ENCODE measurements at regions not wholly inside any gene's neighbourhood (a gene's known extent, or its start where the extent isn't known, plus 50 kb on each side); places are given as distances from the start of the nearest gene placed in this dataset.
"Not testable (repeated sequence)": the region's sequence is repeated elsewhere in the genome, so short reads cannot be mapped to it uniquely, and the experiment has no call there.

DNA sequence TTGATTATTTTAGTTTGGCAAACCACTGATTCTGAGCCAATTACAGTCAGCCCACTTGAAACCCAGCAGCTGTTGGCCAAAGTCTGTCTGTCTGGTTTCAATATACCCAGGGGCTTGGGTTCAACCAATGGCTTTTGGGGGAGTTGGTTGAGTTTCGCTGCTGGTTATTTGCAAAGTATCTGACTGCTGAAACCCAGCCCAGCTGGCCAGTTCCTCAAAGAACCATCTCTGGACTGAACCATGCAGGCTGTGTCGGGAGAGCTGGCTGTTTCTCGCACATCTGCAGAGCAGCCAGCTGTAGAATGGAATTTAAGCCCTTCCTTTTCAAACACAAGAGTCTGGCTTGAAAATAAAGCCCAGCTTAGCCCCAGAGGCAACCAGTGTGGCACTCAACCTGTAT lies 66.0 kb upstream of the PAX7 start:
- no peak for DNase-seq

DNA sequence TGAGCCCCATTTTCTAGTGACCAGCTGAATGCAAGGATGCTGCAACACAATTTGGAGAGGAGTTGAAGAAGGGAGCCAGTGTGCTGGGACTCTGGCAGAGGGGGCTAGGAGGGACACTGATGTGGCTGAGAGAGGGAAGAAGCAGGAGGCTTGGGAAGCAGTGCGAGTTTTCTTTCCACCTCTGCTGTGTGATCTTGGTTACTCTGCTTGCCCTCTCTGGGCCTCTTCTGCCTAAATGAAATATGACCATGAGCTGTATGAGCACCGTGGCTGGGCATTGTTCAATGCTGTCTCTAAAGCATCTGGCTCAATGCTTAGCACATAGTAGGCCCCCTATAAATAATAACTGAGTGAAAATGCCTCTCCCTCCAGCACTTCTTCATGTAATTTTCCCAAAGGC lies 65.3 kb upstream of the PAX7 start:
- DNase-seq: no peak

DNA sequence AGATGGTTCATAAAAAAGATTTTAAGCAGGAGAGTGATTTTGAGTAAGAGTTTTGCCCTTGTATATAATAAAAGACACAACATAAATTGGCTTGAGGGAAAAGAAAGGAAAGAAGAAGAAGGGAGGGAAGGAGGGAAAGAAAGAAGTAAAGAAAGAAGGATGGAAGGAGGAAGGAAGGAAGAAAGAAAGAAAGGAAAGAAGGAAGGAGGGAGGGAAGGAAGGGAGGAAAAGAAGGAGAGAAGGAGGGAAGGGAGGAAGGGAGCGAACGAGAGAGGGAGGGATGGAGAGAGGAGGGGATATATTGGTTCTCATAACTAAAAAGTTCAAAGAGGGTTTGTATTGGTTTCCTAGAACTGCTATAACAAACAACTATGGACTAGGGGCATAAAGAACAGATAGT lies 62.2 kb upstream of the PAX7 start:
- DNase-seq: no peak

DNA sequence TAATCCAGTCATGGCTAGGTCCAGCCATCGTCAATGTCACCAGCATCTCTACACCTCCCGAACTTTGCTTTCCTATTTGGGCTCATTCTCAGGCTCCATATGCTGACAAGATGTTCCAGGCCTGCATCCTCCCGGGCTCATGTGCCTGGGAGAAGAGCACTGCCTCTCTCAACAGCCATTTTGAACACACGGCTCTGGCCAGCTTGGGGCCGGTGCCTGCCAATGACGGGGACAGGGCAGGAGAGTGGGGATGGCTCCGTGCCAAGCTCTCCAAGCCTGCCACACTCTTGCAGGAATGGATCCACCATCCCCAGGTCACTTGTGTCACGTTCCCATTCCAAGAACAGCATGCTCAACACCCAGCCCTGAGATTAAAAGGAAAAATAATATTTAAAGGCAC lies 61.4 kb upstream of the PAX7 start:
- no peak for DNase-seq

DNA sequence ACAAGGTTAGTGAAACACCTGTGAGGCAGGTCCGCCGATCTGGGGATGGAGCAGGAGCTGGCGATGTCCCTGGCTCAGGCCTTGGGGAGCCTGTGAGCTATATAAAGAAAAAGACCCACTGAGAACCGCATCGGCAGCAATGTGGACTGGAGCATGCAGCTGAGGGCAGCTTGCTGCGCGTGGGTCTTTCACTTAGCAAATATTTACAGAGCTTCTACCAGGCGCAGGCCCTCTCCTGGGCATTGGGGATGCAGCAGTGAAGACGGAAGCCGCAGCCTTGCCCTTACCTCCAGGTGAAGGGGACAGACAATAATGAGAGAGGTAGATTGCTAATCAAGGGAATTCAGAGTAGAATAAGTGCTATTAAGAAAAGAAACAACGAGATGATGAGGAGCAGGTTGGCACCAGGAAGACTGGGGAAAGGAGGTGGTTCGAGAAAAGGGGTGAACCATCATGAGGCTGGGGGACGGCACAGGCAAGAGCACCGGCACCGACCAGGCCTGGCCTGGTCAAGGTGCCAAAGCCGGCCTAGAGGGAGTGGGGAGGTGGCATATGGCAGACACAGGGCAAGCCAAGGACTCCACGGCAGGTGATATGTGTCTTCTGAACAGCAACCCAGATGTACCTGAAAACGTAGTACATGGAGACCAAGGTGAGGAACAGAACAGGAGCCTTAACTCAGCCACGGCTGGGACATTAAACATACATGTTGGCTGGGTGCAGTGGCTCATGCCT lies 60.7 kb upstream of the PAX7 start:
- DNase-seq: no peak

DNA sequence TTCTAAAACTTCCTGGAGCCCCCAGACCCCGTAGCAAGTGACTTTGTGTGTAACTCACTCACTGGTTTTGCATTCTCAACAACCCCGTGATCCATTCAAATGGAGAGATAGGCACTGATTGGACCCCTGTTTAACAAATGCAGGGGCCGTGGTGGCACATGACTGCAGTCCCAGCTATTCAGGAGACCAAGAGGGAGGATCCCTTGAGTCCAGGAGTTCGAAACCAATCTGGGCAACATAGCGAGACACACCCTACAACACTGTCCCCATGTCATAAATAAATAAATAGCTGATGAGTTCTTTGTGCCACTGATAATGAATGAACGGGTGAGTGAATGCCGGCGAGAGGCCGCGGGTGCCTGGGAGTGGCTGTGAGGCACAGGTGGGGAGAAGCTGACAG lies 59.4 kb upstream of the PAX7 start:
- DNase-seq: no peak

DNA sequence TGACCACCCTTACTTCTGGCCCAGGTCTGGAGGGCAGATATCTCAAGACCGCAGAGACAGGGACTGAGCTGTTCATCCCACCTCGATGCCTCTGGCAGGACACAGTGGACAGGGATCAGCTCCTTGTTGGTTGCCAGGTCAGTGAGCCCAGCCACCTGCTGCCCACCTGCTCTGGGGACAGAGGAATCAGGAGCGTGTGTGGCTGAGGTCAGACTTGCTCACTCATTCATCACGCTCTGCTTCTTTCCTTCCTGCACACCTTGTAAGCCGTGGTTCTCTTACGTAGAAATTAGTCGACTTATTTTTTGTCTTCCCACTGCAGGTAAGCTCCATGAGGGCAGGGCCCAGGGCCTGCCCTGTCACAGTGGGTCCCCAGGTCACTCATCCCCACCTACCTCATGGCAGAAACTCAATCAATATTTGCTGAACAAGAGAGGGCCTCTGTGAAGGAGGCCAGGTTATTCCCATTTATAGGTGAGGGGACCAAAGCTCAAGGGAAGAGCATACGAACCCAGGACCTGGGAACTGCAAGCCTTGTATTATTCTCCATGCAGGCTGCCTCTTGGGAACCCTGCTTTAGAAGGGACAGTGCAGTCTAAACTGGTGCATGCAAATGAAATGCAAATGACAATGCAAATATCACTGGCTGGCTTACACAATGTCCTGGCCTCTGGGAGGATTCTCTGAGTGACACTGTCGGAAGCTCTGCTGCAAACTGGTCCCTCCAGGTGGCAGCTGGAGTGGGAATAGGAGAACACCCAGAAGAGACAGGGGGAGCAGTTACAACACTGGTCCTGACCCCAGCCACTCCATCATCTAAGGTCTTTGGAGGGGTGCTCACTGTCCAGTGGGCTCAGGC lies 58.4 kb upstream of the PAX7 start:
- no peak for DNase-seq

DNA sequence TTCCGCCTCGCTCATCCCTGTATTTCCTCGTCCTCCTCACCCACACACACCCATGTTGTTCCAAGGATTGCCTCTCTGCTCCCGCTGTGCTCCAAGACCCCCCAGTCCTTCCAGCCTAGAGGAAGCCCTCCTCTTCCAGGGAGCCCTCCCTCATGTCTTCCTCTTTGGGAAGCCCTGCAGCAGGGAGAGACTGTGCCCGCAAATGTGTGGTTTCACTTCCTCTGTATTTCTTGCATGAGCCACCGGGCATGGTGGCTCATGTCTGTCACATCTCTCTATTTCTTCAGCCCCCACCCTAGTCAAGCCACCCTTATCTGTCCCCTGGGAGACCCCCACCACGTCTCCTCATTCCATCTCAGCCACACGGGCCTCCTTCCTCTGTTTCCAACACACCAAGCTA lies 57.5 kb upstream of the PAX7 start:
- no peak for DNase-seq

DNA sequence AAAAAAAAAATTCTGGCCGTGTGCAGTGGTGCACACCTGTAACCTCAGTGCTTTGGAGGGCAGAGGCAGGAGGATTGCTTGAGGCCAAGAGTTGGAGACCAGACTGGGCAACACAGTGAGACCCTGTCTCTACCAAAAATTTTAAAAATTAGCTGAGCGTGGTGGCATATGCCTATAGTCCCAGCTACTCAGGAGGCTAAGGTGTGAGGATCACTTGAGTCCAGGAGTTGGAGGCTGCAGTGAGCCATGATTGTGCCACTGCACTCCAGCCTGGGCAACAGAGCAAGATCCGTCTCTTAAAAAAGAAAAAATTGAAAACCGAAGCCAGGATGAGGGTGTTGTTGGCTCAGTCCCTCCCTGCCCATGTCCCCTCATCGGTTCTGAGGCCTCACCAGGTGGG lies 55.9 kb upstream of the PAX7 start:
- no peak for DNase-seq

DNA sequence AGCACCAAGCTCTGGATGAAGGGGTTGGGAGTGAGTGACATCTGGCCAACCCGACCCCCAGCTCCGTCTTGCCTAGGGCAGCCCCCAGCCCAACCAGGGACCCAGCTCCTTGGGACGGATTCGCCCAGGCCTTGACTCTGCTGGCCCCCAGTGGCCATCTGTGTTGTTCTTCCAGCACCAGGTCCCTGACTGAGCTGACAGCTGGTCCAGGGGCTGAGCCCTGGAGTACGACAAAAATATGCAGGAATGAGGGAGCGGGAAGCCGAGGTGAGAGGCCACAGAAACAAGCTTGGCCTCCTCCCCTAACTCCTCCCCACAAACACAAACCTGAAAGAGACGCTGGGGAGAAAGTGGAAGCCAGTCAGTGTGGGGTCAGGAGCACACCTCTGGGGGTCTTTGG lies 55.0 kb upstream of the PAX7 start:
- DNase-seq: peak; percentile 23 to 71

DNA sequence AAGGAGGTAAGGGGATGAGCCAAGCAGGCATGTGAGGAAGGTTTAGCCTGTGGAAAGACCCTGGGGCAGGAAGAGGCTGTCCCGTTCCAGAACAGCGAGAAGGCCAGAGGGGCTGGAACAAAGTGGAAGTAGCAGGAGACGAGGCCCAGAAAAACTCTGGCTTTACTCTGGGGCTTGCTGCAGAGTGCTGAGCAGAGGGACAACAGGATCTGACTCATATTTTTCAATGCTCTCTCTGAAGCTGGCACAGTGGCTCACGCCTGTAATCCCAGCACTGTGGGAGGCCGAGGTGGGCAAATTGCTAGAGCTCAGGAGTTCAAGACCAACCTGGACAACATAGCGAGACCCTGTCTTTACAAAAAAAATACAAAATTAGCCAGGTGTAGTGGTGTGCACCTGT lies 52.4 kb upstream of the PAX7 start:
- DNase-seq: no peak

DNA sequence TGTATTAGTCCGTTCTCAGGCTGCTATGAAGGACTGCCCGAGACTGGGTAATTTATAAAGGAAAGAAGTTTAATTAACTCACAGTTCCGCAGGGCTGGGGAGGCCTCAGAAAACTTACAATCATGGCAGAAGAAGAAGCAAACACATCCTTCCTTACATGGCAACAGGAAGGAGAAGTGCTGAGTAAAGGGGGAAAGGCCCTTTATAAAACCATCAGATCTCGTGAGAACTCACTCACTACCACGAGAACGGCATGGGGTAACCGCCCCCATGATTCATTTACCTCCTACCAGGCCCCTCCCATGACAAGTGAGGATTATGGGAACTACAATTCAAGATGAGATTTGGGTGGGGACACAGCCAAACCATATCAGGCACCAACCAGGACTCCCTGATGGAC lies 51.4 kb upstream of the PAX7 start:
- DNase-seq: not testable (repeated sequence)

DNA sequence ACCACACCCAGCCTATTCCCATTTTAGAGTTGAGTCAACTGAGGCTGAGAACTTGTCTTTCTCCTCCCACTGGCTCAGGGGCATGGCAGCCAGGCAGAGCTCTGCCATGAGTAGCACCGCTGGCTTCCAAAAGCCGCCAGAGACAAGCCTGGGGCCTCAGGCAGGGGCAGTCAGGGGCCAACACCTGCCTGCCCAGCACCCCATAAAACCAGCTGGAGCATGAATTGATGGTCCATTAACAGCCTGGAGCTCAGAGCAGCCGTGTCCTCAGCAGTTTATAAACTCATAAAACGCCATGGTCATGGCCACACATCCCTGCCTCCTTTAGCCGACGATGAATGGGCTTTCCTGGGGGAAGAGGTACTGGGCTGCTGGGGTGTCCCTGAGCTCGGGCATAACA lies 50.6 kb upstream of the PAX7 start:
- DNase-seq: no peak

DNA sequence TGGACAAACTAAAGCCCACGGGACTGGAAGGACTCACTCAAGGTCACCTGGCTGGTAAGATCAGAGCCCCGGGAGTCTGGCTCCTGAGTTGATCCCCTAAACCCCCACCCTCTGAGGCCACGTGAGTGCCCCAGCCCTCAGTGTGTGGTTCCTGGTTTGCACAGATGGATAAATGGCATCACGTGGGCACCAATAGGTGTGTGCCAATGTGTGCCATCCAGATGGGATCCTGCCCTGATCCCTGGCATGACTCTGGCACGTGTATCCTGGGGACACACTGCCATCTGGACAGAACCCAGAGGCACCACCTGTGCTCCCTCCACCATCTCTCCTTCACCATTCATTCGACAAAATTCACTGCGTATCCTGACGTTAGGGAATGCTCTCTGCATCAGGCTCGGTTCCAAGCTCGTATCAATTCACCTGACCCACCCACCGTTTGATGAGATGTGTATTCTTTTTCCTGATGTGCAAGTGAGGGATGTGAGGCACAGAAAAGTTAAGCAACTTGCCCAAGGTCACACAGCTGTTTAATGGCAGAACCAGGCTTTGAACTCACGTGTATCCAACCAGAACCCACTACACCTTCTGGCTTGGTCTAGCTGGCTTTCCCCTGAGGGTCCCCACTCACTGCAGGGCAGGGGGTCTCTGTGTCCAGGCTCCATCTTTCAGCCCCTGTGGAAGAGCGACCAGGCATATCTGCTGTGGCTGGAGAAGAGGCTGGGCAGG lies 49.8 kb upstream of the PAX7 start:
- peak in 1 of 2 experiments; percentile 45 for DNase-seq
